H9 (cell line): ENCODE measurements at regions not wholly inside any gene's neighbourhood (a gene's known extent, or its start where the extent isn't known, plus 50 kb on each side); places are given as distances from the start of the nearest gene placed in this dataset.

Experiments
- DNase-seq: peaks from one replicate; pipeline ENCODE4 v3.0.0-alpha.2; 2017
- H2AFZ ChIP-seq: one replicate; pipeline ENCODE4 v1.6.1; 2013; ENCODE audit warnings: mild to moderate bottlenecking, low read length, control low read depth, moderate library complexity
- H2AK5ac ChIP-seq: 2 replicates; pipeline ENCODE4 v1.6.1; 2013; ENCODE audit warnings: low read length, control low read depth, mixed read lengths; ENCODE audit not compliant: insufficient read length
- H2BK120ac ChIP-seq: one replicate; pipeline ENCODE4 v1.6.1; 2013; ENCODE audit warnings: low read depth, mild to moderate bottlenecking, low read length, control low read depth, inconsistent platforms; ENCODE audit not compliant: poor library complexity, severe bottlenecking
- H2BK12ac ChIP-seq: 2 replicates; pipeline ENCODE4 v1.6.1; 2013; ENCODE audit warnings: low read length, control low read depth, mixed read lengths, low read depth; ENCODE audit not compliant: insufficient read length
- H2BK15ac ChIP-seq: 2 replicates; pipeline ENCODE4 v1.6.1; 2013; ENCODE audit warnings: low read depth, low read length, control low read depth
- H2BK20ac ChIP-seq: one replicate; pipeline ENCODE4 v1.6.1; 2013; ENCODE audit warnings: low read depth, mild to moderate bottlenecking, low read length, control low read depth, inconsistent platforms; ENCODE audit not compliant: poor library complexity, severe bottlenecking
- H2BK5ac ChIP-seq: 2 replicates; pipeline ENCODE4 v1.6.1; 2013; ENCODE audit warnings: low read length, control low read depth, mixed read lengths; ENCODE audit not compliant: insufficient read length
- H3K14ac ChIP-seq: 2 replicates; pipeline ENCODE4 v1.6.1; 2013; ENCODE audit warnings: low read length, control low read depth; ENCODE audit not compliant: insufficient read depth
- H3K18ac ChIP-seq: 2 replicates; pipeline ENCODE4 v1.6.1; 2013; ENCODE audit warnings: low read depth, mild to moderate bottlenecking, mixed read lengths, low read length, control low read depth; ENCODE audit not compliant: insufficient read length
- H3K23ac ChIP-seq: 2 replicates; pipeline ENCODE4 v1.6.1; 2013; ENCODE audit warnings: low read length, control low read depth, mixed read lengths, low read depth; ENCODE audit not compliant: insufficient read length
- H3K23me2 ChIP-seq: 2 replicates; pipeline ENCODE4 v1.6.1; 2013; ENCODE audit warnings: low read depth, mild to moderate bottlenecking, mixed read lengths, low read length, control low read depth; ENCODE audit not compliant: insufficient read length, poor library complexity, severe bottlenecking
- H3K27ac ChIP-seq: 2 replicates; pipeline ENCODE4 v1.5.1; 2013; ENCODE audit warnings: low read length, control low read depth, mixed read lengths, low read depth; ENCODE audit not compliant: insufficient read length
- H3K27me3 ChIP-seq: 2 replicates; pipeline ENCODE4 v1.6.1; 2013; ENCODE audit warnings: low read length, control low read depth, inconsistent platforms; ENCODE audit not compliant: insufficient read depth
- H3K4ac ChIP-seq: 2 replicates; pipeline ENCODE4 v1.6.1; 2013; ENCODE audit warnings: low read depth, mild to moderate bottlenecking, control low read depth, inconsistent platforms, low read length, moderate library complexity
- H3K4me1 ChIP-seq: 2 replicates; pipeline ENCODE4 v1.6.1; 2013; ENCODE audit warnings: low read length, control low read depth, inconsistent platforms; ENCODE audit not compliant: insufficient read depth
- H3K4me2 ChIP-seq: 2 replicates; pipeline ENCODE4 v1.6.1; 2013; ENCODE audit warnings: low read length, control low read depth, mixed read lengths; ENCODE audit not compliant: insufficient read length, insufficient read depth
- H3K56ac ChIP-seq: 2 replicates; pipeline ENCODE4 v1.6.1; 2013; ENCODE audit warnings: low read depth, mild to moderate bottlenecking, mixed read lengths, low read length, control low read depth; ENCODE audit not compliant: insufficient read length
- H3K79me1 ChIP-seq: 2 replicates; pipeline ENCODE4 v1.6.1; 2013; ENCODE audit warnings: low read depth, mild to moderate bottlenecking, moderate library complexity, low read length, control low read depth, inconsistent platforms; ENCODE audit not compliant: insufficient read depth, poor library complexity, severe bottlenecking
- H3K79me2 ChIP-seq: 2 replicates; pipeline ENCODE4 v1.6.1; 2013; ENCODE audit warnings: low read length, control low read depth, inconsistent platforms; ENCODE audit not compliant: insufficient read depth
- H3K9ac ChIP-seq: 2 replicates; pipeline ENCODE4 v1.6.1; 2013; ENCODE audit warnings: low read length, control low read depth, mixed read lengths; ENCODE audit not compliant: insufficient read length; ENCODE audit errors: extremely low read depth
- H3K9me3 ChIP-seq: one replicate; pipeline ENCODE4 v1.6.1; 2013; ENCODE audit warnings: low read depth, low read length, inconsistent platforms; ENCODE audit not compliant: control insufficient read depth
- H3T11ph ChIP-seq: one replicate; pipeline ENCODE4 v1.6.1; 2013; ENCODE audit warnings: mild to moderate bottlenecking, low read length, control low read depth, inconsistent platforms
- H4K20me1 ChIP-seq: one replicate; pipeline ENCODE4 v1.6.1; 2013; ENCODE audit not compliant: control insufficient read depth, insufficient read length, insufficient read depth
- H4K5ac ChIP-seq: 2 replicates; pipeline ENCODE4 v1.6.1; 2013; ENCODE audit warnings: low read depth, mild to moderate bottlenecking, mixed read lengths, low read length, control low read depth; ENCODE audit not compliant: insufficient read length
- H4K8ac ChIP-seq: replicated peaks from 2 replicates; pipeline ENCODE4 v1.6.1; 2013; ENCODE audit warnings: low read length, control low read depth, mixed read lengths, low read depth; ENCODE audit not compliant: insufficient read length
- H4K91ac ChIP-seq: 2 replicates; pipeline ENCODE4 v1.6.1; 2013; ENCODE audit warnings: low read depth, mild to moderate bottlenecking, moderate library complexity, mixed read lengths, low read length, control low read depth; ENCODE audit not compliant: insufficient read length
- H3K27ac Mint-ChIP-seq, 3 experiments: 2 replicates in 2 of 3; 3 replicates in 1 of 3; pipeline ENCODE4 v1.8.0; 2020 to 2021; ENCODE audit warnings: mixed read lengths in 3 of 3, mild to moderate bottlenecking in 1 of 3, moderate library complexity in 1 of 3
- H3K27me3 Mint-ChIP-seq: 2 replicates; pipeline ENCODE4 v1.8.0; 2021; ENCODE audit warnings: low read depth, mild to moderate bottlenecking, moderate library complexity, mixed read lengths
- H3K36me3 Mint-ChIP-seq, 3 experiments: 2 replicates in 2 of 3; 3 replicates in 1 of 3; pipeline ENCODE4 v1.8.0; 2020 to 2021; ENCODE audit warnings: low read depth in 3 of 3, mixed read lengths in 3 of 3; ENCODE audit not compliant: insufficient read depth in 1 of 3
- H3K4me1 Mint-ChIP-seq, 2 experiments: 2 replicates each; pipeline ENCODE4 v1.8.0; 2020; ENCODE audit warnings: mixed read lengths in 2 of 2
- H3K4me3 Mint-ChIP-seq, 2 experiments: 2 replicates in 1 of 2; 3 replicates in 1 of 2; pipeline ENCODE4 v1.8.0; 2020 to 2021; ENCODE audit warnings: mild to moderate bottlenecking in 2 of 2, mixed read lengths in 2 of 2, moderate library complexity in 1 of 2
- H3K9me3 Mint-ChIP-seq, 2 experiments: 2 replicates in 1 of 2; 3 replicates in 1 of 2; pipeline ENCODE4 v1.8.0; 2020; ENCODE audit warnings: mild to moderate bottlenecking in 2 of 2, mixed read lengths in 2 of 2, moderate library complexity in 1 of 2
- WGBS: extraction: QIAGEN DNeasy Blood & Tissue Kit; methylation state at CpG from one replicate; pipeline ENCODE4 v1.1.7; 2013; ENCODE audit warnings: missing lambda C conversion rate, low lambda C conversion rate, mixed read lengths; ENCODE audit not compliant: insufficient read length; ENCODE audit errors: extremely low coverage; 5-methylcytosine and 5-hydroxymethylcytosine counted together
- TF ChIP-seq, protein P1 (sequence below): fragments of 200-600 bp; sonication (generic); conservative IDR thresholded peaks from 3 replicates; pipeline ENCODE4 v1.8.0; 2021; ENCODE audit warnings: antibody characterized with exemption, mild to moderate bottlenecking

DNA sequence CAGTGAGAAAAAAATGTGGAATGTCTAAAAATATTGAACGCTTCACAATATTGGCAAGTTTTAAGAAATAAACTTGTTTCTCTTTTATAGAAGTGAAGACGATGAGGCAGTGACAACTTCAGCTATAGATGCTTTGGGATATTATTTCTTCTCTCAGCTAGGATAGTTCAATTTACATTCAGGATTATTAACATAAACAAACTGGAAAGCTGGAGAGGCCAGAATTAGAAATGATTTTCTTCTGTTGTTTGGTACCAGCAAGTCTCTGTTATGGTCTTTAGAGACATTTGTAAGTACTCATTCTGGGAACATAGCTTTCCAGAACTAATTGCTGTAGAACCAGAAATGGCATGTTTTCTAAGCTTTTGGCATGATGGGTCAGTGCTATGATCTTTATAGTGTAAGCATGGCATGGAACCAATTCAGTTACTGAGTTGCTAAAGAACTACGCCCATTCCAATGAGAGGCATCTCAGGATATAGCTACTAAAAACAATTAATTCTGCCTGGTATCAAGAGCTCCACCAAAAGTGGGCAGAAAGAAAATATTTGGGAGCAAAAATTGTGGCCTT, 599.5 kb upstream of the B3GALT2 start:
- no peaks in the 10 kb centered on the region for H3K79me2 ChIP-seq
- DNase-seq = no peak
- no peak overlapping the region for H2BK120ac ChIP-seq
- no peak overlapping the region for H3T11ph ChIP-seq
- no peaks in the 10 kb centered on the region for H3K23me2 ChIP-seq
- H4K91ac ChIP-seq = no peak overlapping the region
- H2AFZ ChIP-seq = no peak overlapping the region
- H3K18ac ChIP-seq = no peak overlapping the region
- H3K4ac ChIP-seq = no peak overlapping the region
- no peak overlapping the region for H2BK15ac ChIP-seq
- H2BK20ac ChIP-seq = no peak overlapping the region
- no peak overlapping the region for H3K4me3 Mint-ChIP-seq
- no peak overlapping the region for H4K8ac ChIP-seq
- no peak overlapping the region for H3K27ac Mint-ChIP-seq
- H4K5ac ChIP-seq = no peak overlapping the region
- TF ChIP-seq, protein P1, sequence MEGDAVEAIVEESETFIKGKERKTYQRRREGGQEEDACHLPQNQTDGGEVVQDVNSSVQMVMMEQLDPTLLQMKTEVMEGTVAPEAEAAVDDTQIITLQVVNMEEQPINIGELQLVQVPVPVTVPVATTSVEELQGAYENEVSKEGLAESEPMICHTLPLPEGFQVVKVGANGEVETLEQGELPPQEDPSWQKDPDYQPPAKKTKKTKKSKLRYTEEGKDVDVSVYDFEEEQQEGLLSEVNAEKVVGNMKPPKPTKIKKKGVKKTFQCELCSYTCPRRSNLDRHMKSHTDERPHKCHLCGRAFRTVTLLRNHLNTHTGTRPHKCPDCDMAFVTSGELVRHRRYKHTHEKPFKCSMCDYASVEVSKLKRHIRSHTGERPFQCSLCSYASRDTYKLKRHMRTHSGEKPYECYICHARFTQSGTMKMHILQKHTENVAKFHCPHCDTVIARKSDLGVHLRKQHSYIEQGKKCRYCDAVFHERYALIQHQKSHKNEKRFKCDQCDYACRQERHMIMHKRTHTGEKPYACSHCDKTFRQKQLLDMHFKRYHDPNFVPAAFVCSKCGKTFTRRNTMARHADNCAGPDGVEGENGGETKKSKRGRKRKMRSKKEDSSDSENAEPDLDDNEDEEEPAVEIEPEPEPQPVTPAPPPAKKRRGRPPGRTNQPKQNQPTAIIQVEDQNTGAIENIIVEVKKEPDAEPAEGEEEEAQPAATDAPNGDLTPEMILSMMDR = no peak
- H3K27ac ChIP-seq = no peak overlapping the region
- no peaks in the 10 kb centered on the region for H3K9me3 ChIP-seq
- no peaks in the 10 kb centered on the region for H3K9me3 Mint-ChIP-seq
- no CpG with 5 or more reads among the region's 3 CpGs for WGBS
- no peak overlapping the region for H2BK5ac ChIP-seq
- no peaks in the 10 kb centered on the region for H3K36me3 Mint-ChIP-seq
- H3K4me1 ChIP-seq = no peaks in the 10 kb centered on the region
- H3K79me1 ChIP-seq = no peaks in the 10 kb centered on the region
- no peak overlapping the region for H2AK5ac ChIP-seq
- H3K9ac ChIP-seq = no peak overlapping the region
- H2BK12ac ChIP-seq = no peak overlapping the region
- no peaks in the 10 kb centered on the region for H3K27me3 Mint-ChIP-seq
- H4K20me1 ChIP-seq = no peaks in the 10 kb centered on the region
- H3K14ac ChIP-seq = no peak overlapping the region
- no peak overlapping the region for H3K4me2 ChIP-seq
- H3K56ac ChIP-seq = no peak overlapping the region
- no peaks in the 10 kb centered on the region for H3K27me3 ChIP-seq
- H3K23ac ChIP-seq = no peak overlapping the region
- H3K4me1 Mint-ChIP-seq = no peaks in the 10 kb centered on the region
